Activated T-cell treated with anti-CD3 and anti-CD28 coated beads, Interleukin-2, amount 50 U/mL, for 4 hours (primary cell): ENCODE measurements at regions not wholly inside any gene's neighbourhood (a gene's known extent, or its start where the extent isn't known, plus 50 kb on each side); places are given as distances from the start of the nearest gene placed in this dataset.
"Not testable (repeated sequence)": the region's sequence is repeated elsewhere in the genome, so short reads cannot be mapped to it uniquely, and the experiment has no call there.

Experiments used
- ATAC-seq, 2 donors: fragments of 200-7000 bp; cut with Tn5 transposase; one replicate each; pipeline ENCODE4 v1.10.0; 2021
- DNase-seq: peaks from one replicate; pipeline ENCODE4 v3.0.0-alpha.2; 2020
- H3K27me3 Mint-ChIP-seq: one replicate; pipeline ENCODE4 v1.8.0; 2021; ENCODE audit warnings: low read depth, mixed read lengths
- H3K36me3 Mint-ChIP-seq: one replicate; pipeline ENCODE4 v1.8.0; 2022; ENCODE audit warnings: mixed read lengths; ENCODE audit not compliant: insufficient read depth
- H3K4me1 Mint-ChIP-seq: one replicate; pipeline ENCODE4 v1.8.0; 2021; ENCODE audit warnings: low read depth, mixed read lengths
- H3K4me3 Mint-ChIP-seq: one replicate; pipeline ENCODE4 v1.8.0; 2021; ENCODE audit warnings: mild to moderate bottlenecking, moderate library complexity, mixed read lengths
- H3K9me3 Mint-ChIP-seq: one replicate; pipeline ENCODE4 v1.8.0; 2021; ENCODE audit warnings: mixed read lengths

DNA sequence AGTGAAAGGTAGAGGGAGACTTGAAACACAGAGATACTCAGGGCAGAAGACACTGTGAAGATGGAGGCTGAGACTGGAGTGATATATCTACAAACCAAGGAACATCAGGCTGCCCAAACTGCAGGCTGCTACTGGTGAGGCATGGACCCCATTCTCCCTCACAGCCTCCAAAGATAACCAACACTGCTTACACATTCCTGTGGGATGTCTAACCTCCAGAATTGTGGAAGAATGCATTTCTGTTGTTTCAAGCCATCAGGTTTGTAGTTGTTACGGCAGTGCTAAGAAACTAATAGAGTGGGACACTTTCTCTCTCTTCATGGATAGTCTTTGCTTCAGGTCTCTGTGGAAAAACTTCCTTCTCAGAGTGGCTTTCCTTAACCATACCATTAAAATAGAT lies 182.6 kb upstream of the TMEM106B start:
- no peaks in the 10 kb centered on the region for H3K36me3 Mint-ChIP-seq
- ATAC-seq: no peak
- H3K9me3 Mint-ChIP-seq: no peaks in the 10 kb centered on the region
- DNase-seq: no peak
- peaks cover 2% of the 10 kb centered on the region for H3K27me3 Mint-ChIP-seq
- H3K4me3 Mint-ChIP-seq: no peak overlapping the region
- no peaks in the 10 kb centered on the region for H3K4me1 Mint-ChIP-seq

DNA sequence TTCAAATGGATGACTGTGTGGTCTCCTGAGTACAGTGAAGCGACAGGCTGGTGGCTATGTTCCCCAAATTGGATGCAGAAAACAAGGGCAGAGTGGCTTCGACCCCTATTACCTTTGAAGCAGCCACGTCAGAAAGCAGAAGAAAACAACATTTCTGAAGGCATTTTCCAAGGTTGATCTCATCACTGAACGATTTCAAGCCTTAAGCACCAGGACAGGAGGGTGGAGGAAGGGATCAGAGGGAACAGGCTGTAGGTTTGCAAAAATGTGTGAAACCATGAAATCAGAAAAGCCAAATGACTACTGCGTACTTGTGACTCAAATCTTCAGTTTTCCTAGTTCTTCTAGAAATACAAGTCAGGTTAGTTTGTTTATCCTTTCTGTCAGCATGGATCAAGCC lies 181.0 kb upstream of the TMEM106B start:
- Mint-ChIP-seq H3K27me3 (peaks cover 5% of the 10 kb centered on the region), H3K4me1 (no peaks in the 10 kb centered on the region), H3K4me3 (no peak overlapping the region), H3K36me3 (no peaks in the 10 kb centered on the region), H3K9me3 (no peaks in the 10 kb centered on the region)
- DNase-seq (no peak), ATAC-seq (no peak)

DNA sequence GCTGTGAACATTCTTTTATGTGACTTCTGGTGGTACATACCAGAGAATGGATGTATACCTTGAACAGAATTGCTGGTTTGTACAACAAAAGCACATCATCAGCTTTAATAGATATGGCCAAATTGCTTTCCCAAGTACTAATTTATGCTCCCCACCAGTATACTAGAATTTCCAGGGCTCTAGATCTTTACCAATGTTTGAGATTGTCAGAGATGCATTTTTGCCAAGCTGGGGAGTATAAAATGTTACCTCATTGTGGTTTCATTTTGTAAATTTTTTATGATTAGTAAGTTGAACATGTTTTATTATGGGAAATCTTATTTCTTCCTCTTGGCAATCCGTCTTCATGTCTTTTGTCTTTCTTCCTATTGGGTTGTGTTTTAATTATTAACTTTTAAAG lies 179.9 kb upstream of the TMEM106B start:
- DNase-seq (no peak), ATAC-seq (no peak)
- H3K4me1 Mint-ChIP-seq: no peaks in the 10 kb centered on the region
- H3K9me3 Mint-ChIP-seq: no peaks in the 10 kb centered on the region
- no peaks in the 10 kb centered on the region for H3K36me3 Mint-ChIP-seq
- peaks cover 6% of the 10 kb centered on the region for H3K27me3 Mint-ChIP-seq
- H3K4me3 Mint-ChIP-seq: no peak overlapping the region

DNA sequence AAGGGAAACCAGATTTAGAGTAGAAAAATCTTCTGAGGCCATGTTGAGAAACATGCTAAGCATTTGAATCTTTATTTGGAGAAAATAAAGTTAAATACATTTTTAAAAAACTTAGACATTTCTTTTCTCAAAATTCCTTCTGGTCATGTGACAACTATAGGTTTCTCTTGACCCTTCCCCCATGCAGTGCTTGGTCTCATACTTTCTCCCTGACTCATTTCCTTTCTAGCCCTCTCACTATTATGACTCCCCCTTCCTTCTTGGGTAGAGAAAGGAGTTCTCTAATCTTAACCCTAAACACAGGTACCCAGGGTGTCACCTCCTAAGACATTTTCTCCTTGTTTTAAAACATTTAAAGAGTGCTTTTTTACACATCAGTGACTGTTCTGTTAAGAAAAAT lies 179.5 kb upstream of the TMEM106B start:
- no peaks in the 10 kb centered on the region for H3K4me1 Mint-ChIP-seq
- DNase-seq (no peak), ATAC-seq (no peak)
- H3K27me3 Mint-ChIP-seq: peaks cover 7% of the 10 kb centered on the region
- no peak overlapping the region for H3K4me3 Mint-ChIP-seq
- H3K36me3 Mint-ChIP-seq: no peaks in the 10 kb centered on the region
- H3K9me3 Mint-ChIP-seq: no peaks in the 10 kb centered on the region

DNA sequence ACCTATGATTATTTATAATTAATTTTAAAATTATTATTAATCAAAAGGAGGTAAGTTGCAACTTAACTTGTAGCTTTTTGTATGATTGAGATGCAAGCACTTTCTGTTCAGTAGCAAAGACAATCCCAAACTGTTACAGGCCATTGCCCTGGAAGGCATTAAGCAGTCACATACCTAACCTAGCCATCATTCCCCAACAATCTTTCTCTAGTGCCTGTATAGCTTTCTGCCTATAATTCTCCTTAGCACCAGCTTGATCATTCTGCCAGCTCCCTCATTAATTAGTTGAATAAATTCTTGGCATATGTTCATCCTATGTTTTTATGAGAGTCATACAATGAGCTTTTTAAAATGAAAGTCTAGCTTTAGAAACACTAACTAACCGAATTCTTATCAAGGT lies 178.9 kb upstream of the TMEM106B start:
- DNase-seq: no peak
- Mint-ChIP-seq H3K27me3 (peaks cover 7% of the 10 kb centered on the region), H3K4me3 (no peak overlapping the region), H3K9me3 (no peaks in the 10 kb centered on the region), H3K4me1 (no peaks in the 10 kb centered on the region), H3K36me3 (no peaks in the 10 kb centered on the region)
- no peak for ATAC-seq

DNA sequence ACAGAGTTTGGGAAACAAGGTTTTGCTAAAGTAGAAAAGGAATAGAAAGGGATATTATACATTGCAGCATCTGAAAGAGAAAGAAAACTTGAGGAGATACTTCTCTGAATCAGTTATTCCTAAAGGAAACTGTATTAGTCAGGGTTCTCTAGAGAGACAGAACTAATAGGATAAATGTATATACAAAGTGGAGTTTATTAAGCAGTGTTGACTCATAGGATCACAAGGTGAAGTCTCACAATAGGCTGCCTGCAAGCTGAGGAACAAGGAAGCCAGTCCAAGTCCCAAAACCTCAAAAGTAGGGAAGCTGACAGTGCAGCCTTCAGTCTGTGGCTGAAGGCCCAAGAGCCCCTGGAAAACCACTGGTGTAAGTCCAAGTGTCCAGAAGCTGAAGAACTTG lies 167.6 kb upstream of the TMEM106B start:
- not testable (repeated sequence) for ATAC-seq, H3K9me3 Mint-ChIP-seq, DNase-seq, H3K36me3 Mint-ChIP-seq, H3K4me1 Mint-ChIP-seq, H3K4me3 Mint-ChIP-seq
- peaks cover 13% of the 10 kb centered on the region for H3K27me3 Mint-ChIP-seq

DNA sequence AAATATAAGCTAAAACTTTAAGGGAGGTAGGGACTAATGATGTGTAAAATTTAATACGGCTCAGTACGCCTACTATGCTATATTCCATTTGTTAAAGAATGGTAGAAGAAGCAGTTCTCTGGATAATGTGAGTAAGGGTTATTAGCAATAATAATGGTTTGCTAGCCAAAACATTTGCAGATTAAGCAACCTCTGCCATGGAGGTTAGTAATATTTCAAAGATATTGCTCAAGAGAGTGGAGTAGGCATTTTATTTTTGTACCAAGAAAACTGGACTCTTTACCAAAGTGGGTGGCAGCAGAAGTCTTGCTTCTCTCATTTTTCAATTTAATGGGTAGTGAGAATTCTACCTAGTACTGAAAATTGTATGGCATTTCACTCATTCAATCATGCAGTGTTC lies 158.9 kb upstream of the TMEM106B start:
- Mint-ChIP-seq H3K4me3 (no peak overlapping the region), H3K4me1 (no peaks in the 10 kb centered on the region), H3K36me3 (peaks cover 2% of the 10 kb centered on the region), H3K27me3 (peaks cover 10% of the 10 kb centered on the region), H3K9me3 (peaks cover 10% of the 10 kb centered on the region)
- ATAC-seq (no peak), DNase-seq (no peak)

DNA sequence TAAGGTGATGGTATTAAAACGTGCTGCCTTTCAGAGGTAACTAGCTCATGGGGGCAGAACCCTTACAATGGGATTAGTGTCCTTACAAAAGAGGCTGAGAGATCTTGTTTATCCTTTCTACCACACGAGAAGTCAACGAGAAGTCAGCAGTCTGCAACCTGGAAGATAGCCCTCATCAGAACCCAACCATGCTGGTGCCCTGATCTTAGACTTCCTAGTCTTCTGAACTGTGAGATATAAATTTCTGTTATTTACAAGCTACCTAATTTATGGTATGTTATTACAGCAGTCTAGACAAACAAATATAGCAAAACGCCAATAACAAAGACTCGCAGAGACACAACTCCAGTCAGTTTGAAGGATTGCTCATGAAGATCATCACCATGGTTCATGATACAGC lies 157.5 kb upstream of the TMEM106B start:
- H3K36me3 Mint-ChIP-seq: peaks cover 2% of the 10 kb centered on the region
- no peak for DNase-seq

DNA sequence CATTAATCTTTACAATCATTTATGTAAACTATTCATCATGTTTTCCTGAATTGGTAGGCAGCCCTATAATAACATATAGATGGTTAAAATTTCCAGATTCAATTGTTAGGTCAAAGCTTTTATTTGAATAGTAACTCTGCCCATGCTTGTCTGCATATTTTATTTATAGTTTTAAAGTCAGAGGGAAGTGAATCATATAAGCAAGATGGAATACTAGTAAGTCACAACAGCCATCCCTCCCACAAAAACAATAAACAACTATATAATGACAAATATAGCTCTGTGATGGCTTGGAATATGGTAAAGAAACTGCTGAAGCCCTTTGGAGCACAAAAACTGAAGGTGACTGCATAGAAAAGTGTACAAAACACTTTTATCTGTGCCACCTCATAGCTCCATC lies 156.3 kb upstream of the TMEM106B start:
- Mint-ChIP-seq H3K4me1 (no peaks in the 10 kb centered on the region), H3K4me3 (no peak overlapping the region), H3K36me3 (peaks cover 2% of the 10 kb centered on the region), H3K9me3 (peaks cover 14% of the 10 kb centered on the region), H3K27me3 (peaks cover 14% of the 10 kb centered on the region)
- no peak for DNase-seq
- ATAC-seq: no peak

More for the DNA sequence above, 157.5 kb upstream of the TMEM106B start:
- Mint-ChIP-seq H3K27me3 (peaks cover 14% of the 10 kb centered on the region), H3K9me3 (peaks cover 14% of the 10 kb centered on the region), H3K4me3 (no peak overlapping the region), H3K4me1 (no peaks in the 10 kb centered on the region)
- ATAC-seq: no peak

DNA sequence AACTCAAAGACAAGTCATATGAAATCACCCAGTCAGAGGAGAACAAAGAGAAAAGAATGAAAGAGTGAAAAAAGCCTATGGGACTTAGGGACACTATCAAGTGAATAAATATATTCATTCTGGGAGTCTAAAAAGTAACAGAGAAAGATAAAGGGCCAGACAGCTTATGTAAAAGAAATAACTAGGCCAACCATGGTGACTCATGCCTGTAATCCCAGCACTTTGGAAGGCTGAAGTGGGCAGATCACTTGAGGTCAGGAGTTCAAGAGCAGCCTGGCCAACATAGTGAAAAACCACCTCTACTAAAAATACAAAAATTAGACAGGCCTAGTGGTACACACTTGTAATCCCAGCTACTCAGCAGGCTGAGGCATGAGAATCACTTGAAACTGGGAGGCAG lies 154.7 kb upstream of the TMEM106B start:
- Mint-ChIP-seq H3K9me3 (peaks cover 14% of the 10 kb centered on the region), H3K4me3 (no peak overlapping the region), H3K36me3 (peaks cover 2% of the 10 kb centered on the region), H3K27me3 (peaks cover 14% of the 10 kb centered on the region), H3K4me1 (no peaks in the 10 kb centered on the region)
- DNase-seq (no peak), ATAC-seq (no peak)

DNA sequence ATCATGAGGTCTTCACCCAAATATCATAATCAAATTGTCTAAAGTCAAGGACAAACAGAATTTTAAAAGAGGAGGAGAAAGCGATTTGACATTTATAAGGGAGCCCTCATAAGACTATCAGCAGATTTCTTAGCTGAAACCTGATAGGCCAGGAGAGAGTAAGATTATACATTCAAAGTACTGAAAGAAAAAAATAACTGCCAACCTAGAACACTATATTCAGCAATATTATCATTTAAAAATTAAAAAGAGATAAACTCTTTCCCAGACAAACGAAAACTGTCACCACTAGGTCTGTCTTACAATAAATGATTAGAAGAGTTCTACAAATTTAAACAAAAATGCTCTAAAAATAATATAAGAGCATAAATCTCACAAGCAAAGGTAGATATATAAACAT lies 154.1 kb upstream of the TMEM106B start:
- Mint-ChIP-seq H3K4me3 (no peak overlapping the region), H3K27me3 (peaks cover 11% of the 10 kb centered on the region)

DNA sequence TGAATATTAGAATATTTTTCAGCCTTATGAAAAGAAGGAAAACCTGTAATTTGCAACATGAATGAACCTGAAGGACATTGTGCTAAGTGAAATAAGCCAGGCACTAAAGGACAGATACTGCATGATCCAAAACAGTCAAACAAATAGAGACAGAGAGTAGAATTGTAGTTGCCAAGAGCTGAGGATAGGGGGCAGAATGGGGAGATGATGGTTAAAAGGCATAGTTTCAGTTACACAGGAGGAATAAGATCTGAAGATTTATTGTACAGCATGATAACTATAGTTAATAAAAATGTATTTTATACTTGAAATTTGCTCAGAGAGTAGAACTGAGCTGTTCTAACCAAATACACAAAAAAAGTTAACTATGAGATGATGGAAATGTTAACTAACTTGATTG lies 149.0 kb upstream of the TMEM106B start:
- DNase-seq (no peak), ATAC-seq (no peak)
- Mint-ChIP-seq H3K9me3 (peaks cover 5% of the 10 kb centered on the region), H3K4me1 (peaks cover 13% of the 10 kb centered on the region), H3K36me3 (no peaks in the 10 kb centered on the region), H3K27me3 (peaks cover 7% of the 10 kb centered on the region), H3K4me3 (no peak overlapping the region)

More for the DNA sequence above, 154.1 kb upstream of the TMEM106B start:
- Mint-ChIP-seq H3K36me3 (peaks cover 2% of the 10 kb centered on the region), H3K4me1 (no peaks in the 10 kb centered on the region), H3K9me3 (peaks cover 14% of the 10 kb centered on the region)
- no peak for ATAC-seq
- DNase-seq: no peak

DNA sequence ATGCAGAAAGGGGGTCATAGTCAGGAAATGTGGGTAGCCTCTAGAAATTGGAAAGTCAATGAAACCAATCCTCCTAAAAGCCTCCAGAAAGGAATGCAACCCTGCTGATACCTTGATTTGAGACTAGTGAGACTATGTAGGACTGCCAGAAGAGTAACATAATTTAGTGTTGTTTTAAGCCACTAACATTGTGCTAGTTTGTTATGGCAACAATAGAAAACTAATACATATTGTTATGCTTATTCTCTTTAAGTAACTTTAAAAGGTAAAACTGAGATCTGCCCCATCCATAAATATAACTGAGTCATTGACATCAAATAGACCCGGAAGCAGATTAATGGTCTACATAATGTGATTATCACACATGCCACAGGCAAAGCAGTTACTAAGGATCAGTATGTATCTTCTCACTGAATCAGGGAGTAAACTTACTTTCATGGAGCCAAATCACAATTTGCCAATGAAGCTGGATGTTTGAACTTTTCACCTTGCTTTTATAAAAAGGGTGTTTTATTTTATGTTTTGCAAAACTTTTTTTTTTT lies 146.4 kb upstream of the TMEM106B start:
- no peaks in the 10 kb centered on the region for H3K36me3 Mint-ChIP-seq
- H3K9me3 Mint-ChIP-seq: no peaks in the 10 kb centered on the region
- no peak overlapping the region for H3K4me3 Mint-ChIP-seq
- H3K27me3 Mint-ChIP-seq: peaks cover 2% of the 10 kb centered on the region
- peaks cover 19% of the 10 kb centered on the region for H3K4me1 Mint-ChIP-seq
- DNase-seq: no peak
- no peak for ATAC-seq

DNA sequence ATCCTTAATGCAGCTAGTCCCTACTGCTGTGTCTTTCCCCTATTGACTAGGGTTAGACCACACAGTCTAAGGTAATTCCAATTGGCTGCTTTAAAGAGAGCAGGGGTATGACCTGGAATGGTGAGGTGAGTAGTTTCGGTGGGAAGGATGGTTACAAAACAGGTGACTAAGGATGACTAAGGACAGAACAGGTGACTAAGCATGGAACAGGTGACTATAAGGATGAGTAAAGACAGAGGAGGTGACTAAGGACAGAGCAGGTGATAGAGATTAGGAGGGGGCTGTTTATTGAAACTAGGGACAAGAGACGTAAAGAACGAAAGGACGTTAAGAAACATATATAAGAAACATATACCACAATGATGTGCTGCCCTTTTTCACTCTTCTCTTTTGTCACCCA lies 145.1 kb upstream of the TMEM106B start:
- no peaks in the 10 kb centered on the region for H3K9me3 Mint-ChIP-seq
- H3K4me1 Mint-ChIP-seq: peaks cover 19% of the 10 kb centered on the region
- peak; percentile 65 to 68 for ATAC-seq
- no peak overlapping the region for H3K4me3 Mint-ChIP-seq
- no peaks in the 10 kb centered on the region for H3K36me3 Mint-ChIP-seq
- DNase-seq: no peak
- peaks cover 2% of the 10 kb centered on the region for H3K27me3 Mint-ChIP-seq

DNA sequence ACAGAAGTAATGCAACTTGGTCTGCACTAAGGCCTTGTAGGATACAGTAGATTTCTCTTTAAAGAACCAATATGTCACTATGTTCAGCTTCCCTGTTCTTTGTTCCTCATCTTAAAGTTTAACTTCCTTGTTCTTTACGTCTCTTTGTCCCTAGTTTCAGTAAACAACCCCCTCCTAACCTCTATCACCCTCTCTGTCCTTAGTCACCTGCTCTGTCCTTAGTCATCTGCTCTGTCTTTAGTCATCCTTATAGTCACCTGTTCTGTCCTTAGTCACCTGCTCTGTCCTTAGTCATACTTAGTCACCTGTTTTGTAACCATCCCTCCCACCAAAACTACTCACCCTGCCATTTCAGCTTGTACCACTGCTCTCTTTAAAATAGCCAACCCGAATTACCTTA lies 144.6 kb upstream of the TMEM106B start:
- no peak overlapping the region for H3K4me3 Mint-ChIP-seq
- no peaks in the 10 kb centered on the region for H3K36me3 Mint-ChIP-seq
- DNase-seq: no peak
- no peaks in the 10 kb centered on the region for H3K9me3 Mint-ChIP-seq
- ATAC-seq: peak; percentile 84 to 88
- peaks cover 19% of the 10 kb centered on the region for H3K4me1 Mint-ChIP-seq
- peaks cover 2% of the 10 kb centered on the region for H3K27me3 Mint-ChIP-seq
